ENCODE measurements at regions not wholly inside any gene's neighbourhood (a gene's known extent, or its start where the extent isn't known, plus 50 kb on each side); places are given as distances from the start of the nearest gene placed in this dataset.
"Not testable (repeated sequence)": the region's sequence is repeated elsewhere in the genome, so short reads cannot be mapped to it uniquely, and the experiment has no call there.

DNA sequence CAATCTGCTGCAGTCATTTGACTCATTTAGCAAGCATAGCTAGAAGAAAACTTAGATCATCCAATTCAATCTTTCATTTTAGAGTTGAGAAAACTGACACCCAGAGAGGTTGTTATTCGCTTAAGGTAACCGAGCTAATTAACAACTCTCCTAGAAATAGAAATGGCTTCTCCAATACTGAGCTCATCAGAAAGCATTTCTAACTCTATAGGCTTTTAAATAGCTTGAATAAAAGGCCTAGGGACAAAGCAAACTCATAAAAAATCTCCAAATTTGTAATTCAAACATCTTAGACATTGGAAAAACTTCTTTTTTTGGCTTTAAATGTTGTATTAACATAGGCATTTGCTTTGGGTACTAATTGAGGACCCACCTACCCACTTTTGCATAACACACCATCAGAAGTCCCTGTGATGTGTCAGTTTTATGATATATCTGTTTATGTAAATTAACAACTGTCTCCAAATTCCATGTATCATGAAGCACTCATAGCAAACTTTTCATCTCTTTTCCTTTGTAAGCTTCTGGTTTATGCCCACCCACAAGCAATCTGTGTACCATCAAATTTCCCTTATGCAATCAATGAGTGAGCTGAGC, 343.9 kb upstream of the CHST9 start:
- Histone ChIP-seq H3K79me2 (no peaks in the 10 kb centered on the region), H3K36me3 (ENCODE audit: control insufficient read depth, insufficient read depth, low read length) (no peaks in the 10 kb centered on the region), H3K9ac (no peak overlapping the region), H3K4me1 (no peaks in the 10 kb centered on the region), H3K27me3 (ENCODE audit: control insufficient read depth, insufficient read depth, low read length) (no peaks in the 10 kb centered on the region), H2AFZ (no peak overlapping the region), H3K27ac (no peak overlapping the region), H3K4me2 (ENCODE audit: low read length) (no peak overlapping the region), H3K4me3 (ENCODE audit: low read depth, low read length) (no peak overlapping the region), H3K9me3 (ENCODE audit: control insufficient read depth, low read length) (no peaks in the 10 kb centered on the region)
- TF ChIP-seq, protein P1, sequence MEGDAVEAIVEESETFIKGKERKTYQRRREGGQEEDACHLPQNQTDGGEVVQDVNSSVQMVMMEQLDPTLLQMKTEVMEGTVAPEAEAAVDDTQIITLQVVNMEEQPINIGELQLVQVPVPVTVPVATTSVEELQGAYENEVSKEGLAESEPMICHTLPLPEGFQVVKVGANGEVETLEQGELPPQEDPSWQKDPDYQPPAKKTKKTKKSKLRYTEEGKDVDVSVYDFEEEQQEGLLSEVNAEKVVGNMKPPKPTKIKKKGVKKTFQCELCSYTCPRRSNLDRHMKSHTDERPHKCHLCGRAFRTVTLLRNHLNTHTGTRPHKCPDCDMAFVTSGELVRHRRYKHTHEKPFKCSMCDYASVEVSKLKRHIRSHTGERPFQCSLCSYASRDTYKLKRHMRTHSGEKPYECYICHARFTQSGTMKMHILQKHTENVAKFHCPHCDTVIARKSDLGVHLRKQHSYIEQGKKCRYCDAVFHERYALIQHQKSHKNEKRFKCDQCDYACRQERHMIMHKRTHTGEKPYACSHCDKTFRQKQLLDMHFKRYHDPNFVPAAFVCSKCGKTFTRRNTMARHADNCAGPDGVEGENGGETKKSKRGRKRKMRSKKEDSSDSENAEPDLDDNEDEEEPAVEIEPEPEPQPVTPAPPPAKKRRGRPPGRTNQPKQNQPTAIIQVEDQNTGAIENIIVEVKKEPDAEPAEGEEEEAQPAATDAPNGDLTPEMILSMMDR (IDR thresholded peaks at IDR 0.05), result no peak

DNA sequence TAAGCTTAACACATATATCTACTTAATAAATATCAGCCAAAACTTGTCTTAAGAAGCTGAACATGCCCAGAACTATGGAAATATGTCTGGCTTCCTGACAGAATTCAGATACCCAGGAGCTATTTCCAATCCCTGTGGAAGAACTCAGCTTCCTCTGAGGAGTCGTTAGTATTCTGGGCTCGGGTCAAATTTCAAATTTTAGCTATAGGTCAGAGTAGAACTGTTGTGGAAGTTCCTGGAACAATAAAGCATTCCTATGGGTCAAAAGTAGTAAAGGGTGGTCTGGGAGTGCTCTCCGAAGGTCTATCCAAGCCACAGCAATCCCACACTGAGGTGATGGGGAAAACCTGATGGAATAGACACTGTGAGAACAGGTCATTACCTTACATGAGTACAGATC, 342.7 kb upstream of the CHST9 start:
- no peak overlapping the region for H3K4me3 ChIP-seq (ENCODE audit: low read depth, low read length)
- H3K9ac ChIP-seq, result no peak overlapping the region
- H3K4me1 ChIP-seq, result no peaks in the 10 kb centered on the region
- H3K79me2 ChIP-seq, result no peaks in the 10 kb centered on the region
- H2AFZ ChIP-seq, result no peak overlapping the region
- no peaks in the 10 kb centered on the region for H3K27me3 ChIP-seq (ENCODE audit: control insufficient read depth, insufficient read depth, low read length)
- H3K4me2 ChIP-seq (ENCODE audit: low read length), result no peak overlapping the region
- H3K36me3 ChIP-seq (ENCODE audit: control insufficient read depth, insufficient read depth, low read length), result no peaks in the 10 kb centered on the region
- H3K9me3 ChIP-seq (ENCODE audit: control insufficient read depth, low read length), result no peaks in the 10 kb centered on the region
- TF ChIP-seq, protein P1 (IDR thresholded peaks at IDR 0.05), result no peak
- no peak overlapping the region for H3K27ac ChIP-seq

DNA sequence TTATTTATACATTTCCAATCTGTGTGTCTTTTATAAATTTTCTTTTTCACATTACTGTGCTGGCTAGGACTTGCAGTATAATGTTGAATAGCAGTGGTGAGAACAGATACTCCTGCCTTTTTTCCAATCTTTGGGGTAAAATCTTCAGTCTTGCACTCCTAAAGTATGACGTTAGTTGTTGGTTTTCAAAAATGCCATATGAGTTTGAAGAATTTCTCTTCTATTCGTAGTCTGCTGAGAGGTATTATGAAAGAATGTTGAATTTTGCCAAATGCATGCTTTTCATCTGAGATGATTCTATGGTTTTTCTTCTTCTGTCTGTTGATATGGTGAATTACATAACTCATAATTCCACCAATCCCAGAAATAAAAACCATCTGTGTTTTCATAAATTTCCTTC, 335.3 kb upstream of the CHST9 start:
- Histone ChIP-seq H3K79me2 (no peaks in the 10 kb centered on the region), H2AFZ (no peak overlapping the region), H3K4me2 (ENCODE audit: low read length) (no peak overlapping the region), H3K4me3 (ENCODE audit: low read depth, low read length) (no peak overlapping the region), H3K9me3 (ENCODE audit: control insufficient read depth, low read length) (no peaks in the 10 kb centered on the region), H3K9ac (no peak overlapping the region), H3K27me3 (ENCODE audit: control insufficient read depth, insufficient read depth, low read length) (no peaks in the 10 kb centered on the region), H3K36me3 (ENCODE audit: control insufficient read depth, insufficient read depth, low read length) (no peaks in the 10 kb centered on the region), H3K27ac (no peak overlapping the region), H3K4me1 (no peaks in the 10 kb centered on the region)
- TF ChIP-seq, protein P1 (IDR thresholded peaks at IDR 0.05), result no peak

DNA sequence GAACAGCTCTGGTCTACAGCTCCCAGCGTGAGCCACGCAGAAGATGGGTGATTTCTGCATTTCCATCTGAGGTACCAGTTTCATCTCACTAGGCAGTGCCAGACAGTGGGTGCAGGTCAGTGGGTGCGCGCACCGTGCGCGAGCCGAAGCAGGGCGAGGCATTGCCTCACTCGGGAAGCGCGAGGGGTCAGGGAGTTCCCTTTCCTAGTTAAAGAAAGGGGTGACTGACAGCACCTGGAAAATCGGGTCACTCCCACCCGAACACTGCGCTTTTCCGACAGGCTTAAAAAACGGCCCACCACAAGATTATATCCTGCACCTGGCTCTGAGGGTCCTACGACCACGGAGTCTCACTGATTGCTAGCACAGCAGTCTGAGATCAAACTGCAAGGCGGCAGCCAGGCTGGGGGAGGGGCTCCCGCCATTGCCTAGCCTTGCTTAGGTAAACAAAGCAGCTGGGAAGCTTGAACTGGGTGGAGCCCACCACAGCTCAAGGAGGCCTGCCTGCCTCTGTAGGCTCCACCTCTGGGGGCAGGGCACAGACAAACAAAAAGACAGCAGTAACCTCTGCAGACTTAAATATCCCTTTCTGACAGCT, 325.0 kb upstream of the CHST9 start:
- H3K9ac ChIP-seq; H2AFZ ChIP-seq; H3K36me3 ChIP-seq (ENCODE audit: control insufficient read depth, insufficient read depth, low read length): not testable (repeated sequence)

DNA sequence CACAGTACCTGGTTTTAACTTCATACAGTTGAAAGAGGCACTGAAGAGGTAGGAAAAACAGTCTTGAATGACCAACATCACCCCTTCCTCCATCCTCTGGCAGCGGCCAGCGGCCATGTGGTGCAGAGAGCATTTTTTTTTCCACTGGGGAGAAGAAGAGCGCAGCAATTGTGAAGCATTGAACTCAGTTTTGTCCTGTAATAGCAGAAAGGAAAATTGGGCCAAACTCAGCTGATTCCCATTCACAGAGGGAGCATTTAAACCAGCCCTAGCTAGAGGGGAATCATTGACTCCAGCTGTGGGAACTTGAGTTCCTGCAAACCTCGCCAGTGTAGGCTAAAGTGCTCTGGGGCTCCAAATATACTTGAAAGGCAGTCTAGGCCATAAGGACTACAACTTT, 316.6 kb upstream of the CHST9 start:
- Histone ChIP-seq H3K4me2 (ENCODE audit: low read length) (no peak overlapping the region), H3K27ac (no peak overlapping the region), H3K27me3 (ENCODE audit: control insufficient read depth, insufficient read depth, low read length) (no peaks in the 10 kb centered on the region), H3K9ac (no peak overlapping the region), H3K9me3 (ENCODE audit: control insufficient read depth, low read length) (no peaks in the 10 kb centered on the region), H3K4me1 (no peaks in the 10 kb centered on the region), H3K36me3 (ENCODE audit: control insufficient read depth, insufficient read depth, low read length) (no peaks in the 10 kb centered on the region), H3K79me2 (no peaks in the 10 kb centered on the region), H3K4me3 (ENCODE audit: low read depth, low read length) (no peak overlapping the region), H2AFZ (no peak overlapping the region)
- TF ChIP-seq, protein P1 (IDR thresholded peaks at IDR 0.05), result no peak

More for the DNA sequence above, 325.0 kb upstream of the CHST9 start:
- not testable (repeated sequence) for H3K4me1 ChIP-seq; H3K27me3 ChIP-seq (ENCODE audit: control insufficient read depth, insufficient read depth, low read length); H3K4me2 ChIP-seq (ENCODE audit: low read length); H3K79me2 ChIP-seq; H3K4me3 ChIP-seq (ENCODE audit: low read depth, low read length); H3K27ac ChIP-seq; H3K9me3 ChIP-seq (ENCODE audit: control insufficient read depth, low read length)

All from parathyroid adenoma (tissue), 2 donors.